ENCODE measurements at regions not wholly inside any gene's neighbourhood (a gene's known extent, or its start where the extent isn't known, plus 50 kb on each side); places are given as distances from the start of the nearest gene placed in this dataset.

DNA sequence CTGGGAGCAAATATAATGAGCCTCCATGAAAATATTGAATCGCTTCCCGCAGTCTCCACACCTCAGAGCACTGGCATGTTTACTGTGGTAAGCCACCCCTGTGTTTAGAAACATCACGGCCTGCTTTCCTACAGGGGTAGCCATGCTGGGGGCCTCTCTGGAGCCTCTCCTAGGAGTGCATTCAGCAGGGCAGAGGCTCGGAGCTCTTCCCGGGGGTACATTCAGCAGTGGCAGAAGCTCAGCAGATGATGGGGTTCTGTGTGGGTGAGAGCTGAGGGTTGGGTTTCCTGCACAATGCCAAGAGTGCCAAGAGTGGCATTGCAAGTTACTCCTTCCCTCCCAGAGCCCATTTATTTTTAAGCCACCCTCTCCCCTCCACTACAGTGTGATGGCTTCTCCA lies 386.6 kb downstream of the SEC14L1 start:
- TF ChIP-seq, protein P1, sequence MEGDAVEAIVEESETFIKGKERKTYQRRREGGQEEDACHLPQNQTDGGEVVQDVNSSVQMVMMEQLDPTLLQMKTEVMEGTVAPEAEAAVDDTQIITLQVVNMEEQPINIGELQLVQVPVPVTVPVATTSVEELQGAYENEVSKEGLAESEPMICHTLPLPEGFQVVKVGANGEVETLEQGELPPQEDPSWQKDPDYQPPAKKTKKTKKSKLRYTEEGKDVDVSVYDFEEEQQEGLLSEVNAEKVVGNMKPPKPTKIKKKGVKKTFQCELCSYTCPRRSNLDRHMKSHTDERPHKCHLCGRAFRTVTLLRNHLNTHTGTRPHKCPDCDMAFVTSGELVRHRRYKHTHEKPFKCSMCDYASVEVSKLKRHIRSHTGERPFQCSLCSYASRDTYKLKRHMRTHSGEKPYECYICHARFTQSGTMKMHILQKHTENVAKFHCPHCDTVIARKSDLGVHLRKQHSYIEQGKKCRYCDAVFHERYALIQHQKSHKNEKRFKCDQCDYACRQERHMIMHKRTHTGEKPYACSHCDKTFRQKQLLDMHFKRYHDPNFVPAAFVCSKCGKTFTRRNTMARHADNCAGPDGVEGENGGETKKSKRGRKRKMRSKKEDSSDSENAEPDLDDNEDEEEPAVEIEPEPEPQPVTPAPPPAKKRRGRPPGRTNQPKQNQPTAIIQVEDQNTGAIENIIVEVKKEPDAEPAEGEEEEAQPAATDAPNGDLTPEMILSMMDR (conservative IDR thresholded peaks at IDR 0.05), result no peak
- no peak for TF ChIP-seq ZFX (IDR thresholded peaks at IDR 0.05)

Data from C4-2B (cell line).